HG02885 (cell line): ENCODE measurements at regions not wholly inside any gene's neighbourhood (a gene's known extent, or its start where the extent isn't known, plus 50 kb on each side); places are given as distances from the start of the nearest gene placed in this dataset.

Source experiments
- ATAC-seq: cut with Tn5 transposase; IDR thresholded peaks from one replicate; pipeline ENCODE4 v1.9.1; 2021; ENCODE audit warnings: mild to moderate bottlenecking; ENCODE audit not compliant: unreplicated experiment, poor library complexity

GRCh38 chr2:59575191-59575590, 978.3 kb downstream of the BCL11A start:
- ATAC-seq: no peak

GRCh38 chr2:59572227-59572626, 981.2 kb downstream of the BCL11A start:
- ATAC-seq: no peak

- ATAC-seq: no peak
These were observed 982.6 kb downstream of the BCL11A start for GRCh38 chr2:59570818-59571217.

GRCh38 chr2:59569124-59569523, 984.3 kb downstream of the BCL11A start:
- ATAC-seq: no peak

- ATAC-seq: no peak
These were observed 985.0 kb downstream of the BCL11A start for GRCh38 chr2:59568461-59568860.

- ATAC-seq: no peak
These were observed 986.3 kb downstream of the BCL11A start for GRCh38 chr2:59567151-59567550.

GRCh38 chr2:59566739-59567138, 986.7 kb downstream of the BCL11A start:
- ATAC-seq: no peak

GRCh38 chr2:59561281-59561680, 992.2 kb downstream of the BCL11A start:
- ATAC-seq: no peak

- ATAC-seq: no peak
These were observed 992.7 kb downstream of the BCL11A start for GRCh38 chr2:59560769-59561168.

GRCh38 chr2:59540864-59541263, 1012.6 kb downstream of the BCL11A start:
- no peak for ATAC-seq

- ATAC-seq: no peak
These were observed 1015.0 kb downstream of the BCL11A start for GRCh38 chr2:59538398-59538911.

- ATAC-seq: no peak
These were observed 1020.6 kb downstream of the BCL11A start for GRCh38 chr2:59532808-59533207.

- ATAC-seq: no peak
These were observed 1023.2 kb downstream of the BCL11A start for GRCh38 chr2:59530258-59530657.

- ATAC-seq: no peak
These were observed 1023.7 kb downstream of the BCL11A start for GRCh38 chr2:59529726-59530125.

- no peak for ATAC-seq
These were observed 1024.9 kb downstream of the BCL11A start for GRCh38 chr2:59528525-59528924.

- ATAC-seq: no peak
These were observed 1050.5 kb downstream of the BCL11A start for GRCh38 chr2:59502981-59503380.

GRCh38 chr2:59490994-59491393, 1062.5 kb downstream of the BCL11A start:
- ATAC-seq: no peak

GRCh38 chr2:59490192-59490591, 1063.3 kb downstream of the BCL11A start:
- no peak for ATAC-seq

- ATAC-seq: no peak
These were observed 1068.8 kb downstream of the BCL11A start for GRCh38 chr2:59484673-59485072.

GRCh38 chr2:59463426-59463825, 1090.0 kb downstream of the BCL11A start:
- no peak for ATAC-seq

- no peak for ATAC-seq
These were observed 1090.8 kb downstream of the BCL11A start for GRCh38 chr2:59462422-59463197.

- no peak for ATAC-seq
These were observed 1092.3 kb downstream of the BCL11A start for GRCh38 chr2:59461127-59461526.
